Stimulated activated memory B cell treated with anti-CD40 and anti-IgM and Interleukin-4, amounts not matched to agents 10 μg/mL and 1 μg/mL and 100 μg/mL, for 72 hours (primary cell): ENCODE measurements at regions not wholly inside any gene's neighbourhood (a gene's known extent, or its start where the extent isn't known, plus 50 kb on each side); places are given as distances from the start of the nearest gene placed in this dataset.
"Not testable (repeated sequence)": the region's sequence is repeated elsewhere in the genome, so short reads cannot be mapped to it uniquely, and the experiment has no call there.

Experiments
- ATAC-seq: fragments of 150-1000 bp; cut with Tn5 transposase; 2 replicates; pipeline ENCODE4 v1.10.0; 2021
- H3K27ac Mint-ChIP-seq: one replicate; pipeline ENCODE4 v1.8.0; 2022; ENCODE audit warnings: mild to moderate bottlenecking, mixed read lengths
- H3K27me3 Mint-ChIP-seq: one replicate; pipeline ENCODE4 v1.8.0; 2022; ENCODE audit warnings: mixed read lengths
- H3K36me3 Mint-ChIP-seq: one replicate; pipeline ENCODE4 v1.8.0; 2022; ENCODE audit warnings: mixed read lengths
- H3K4me1 Mint-ChIP-seq: one replicate; pipeline ENCODE4 v1.8.0; 2022; ENCODE audit warnings: mixed read lengths
- H3K4me3 Mint-ChIP-seq: one replicate; pipeline ENCODE4 v1.8.0; 2022; ENCODE audit warnings: mild to moderate bottlenecking, moderate library complexity, mixed read lengths
- H3K9me3 Mint-ChIP-seq: one replicate; pipeline ENCODE4 v1.8.0; 2022; ENCODE audit warnings: mixed read lengths

- not testable (repeated sequence) for H3K4me3 Mint-ChIP-seq, ATAC-seq, H3K27ac Mint-ChIP-seq, H3K36me3 Mint-ChIP-seq, H3K9me3 Mint-ChIP-seq, H3K4me1 Mint-ChIP-seq
- H3K27me3 Mint-ChIP-seq, result peaks cover 12% of the 10 kb centered on the region
These were observed 186.3 kb upstream of the DAB2 start for GRCh38 chr5:39611076-39611475.

- Mint-ChIP-seq H3K36me3 (no peaks in the 10 kb centered on the region), H3K4me3 (no peak overlapping the region), H3K4me1 (peaks cover 7% of the 10 kb centered on the region), H3K9me3 (peaks cover 3% of the 10 kb centered on the region), H3K27me3 (peaks cover 12% of the 10 kb centered on the region), H3K27ac (no peak overlapping the region)
- ATAC-seq, result peak; percentile 43
These were observed 183.2 kb upstream of the DAB2 start for GRCh38 chr5:39608024-39608423.

GRCh38 chr5:39606591-39606990 is 181.8 kb upstream of the DAB2 start:
- H3K36me3 Mint-ChIP-seq, result no peaks in the 10 kb centered on the region
- no peak overlapping the region for H3K27ac Mint-ChIP-seq
- peaks cover 7% of the 10 kb centered on the region for H3K4me1 Mint-ChIP-seq
- H3K27me3 Mint-ChIP-seq, result peaks cover 8% of the 10 kb centered on the region
- H3K9me3 Mint-ChIP-seq, result peaks cover 3% of the 10 kb centered on the region
- H3K4me3 Mint-ChIP-seq, result no peak overlapping the region
- ATAC-seq, result no peak

GRCh38 chr5:39605588-39606575 is 181.1 kb upstream of the DAB2 start:
- H3K4me1 Mint-ChIP-seq, result peaks cover 7% of the 10 kb centered on the region
- no peak for ATAC-seq
- H3K27me3 Mint-ChIP-seq, result peaks cover 1% of the 10 kb centered on the region

GRCh38 chr5:39605145-39605544 is 180.4 kb upstream of the DAB2 start:
- H3K27me3 Mint-ChIP-seq, result no peaks in the 10 kb centered on the region
- H3K4me1 Mint-ChIP-seq, result peaks cover 7% of the 10 kb centered on the region
- H3K27ac Mint-ChIP-seq, result no peak overlapping the region
- no peak for ATAC-seq
- no peaks in the 10 kb centered on the region for H3K36me3 Mint-ChIP-seq
- H3K9me3 Mint-ChIP-seq, result peaks cover 3% of the 10 kb centered on the region
- no peak overlapping the region for H3K4me3 Mint-ChIP-seq

More at GRCh38 chr5:39605588-39606575, 181.1 kb upstream of the DAB2 start:
- H3K4me3 Mint-ChIP-seq, result no peak overlapping the region
- no peaks in the 10 kb centered on the region for H3K36me3 Mint-ChIP-seq
- H3K27ac Mint-ChIP-seq, result no peak overlapping the region
- H3K9me3 Mint-ChIP-seq, result peaks cover 3% of the 10 kb centered on the region

GRCh38 chr5:39604491-39604890 is 179.7 kb upstream of the DAB2 start:
- ATAC-seq, result no peak
- Mint-ChIP-seq H3K27ac (no peak overlapping the region), H3K9me3 (peaks cover 3% of the 10 kb centered on the region), H3K4me3 (no peak overlapping the region), H3K4me1 (peaks cover 7% of the 10 kb centered on the region), H3K36me3 (no peaks in the 10 kb centered on the region), H3K27me3 (no peaks in the 10 kb centered on the region)

GRCh38 chr5:39599721-39600431 is 175.1 kb upstream of the DAB2 start:
- ATAC-seq, result no peak
- H3K27ac Mint-ChIP-seq, result no peak overlapping the region
- H3K27me3 Mint-ChIP-seq, result peaks cover 37% of the 10 kb centered on the region
- H3K4me3 Mint-ChIP-seq, result no peak overlapping the region
- no peaks in the 10 kb centered on the region for H3K9me3 Mint-ChIP-seq
- H3K4me1 Mint-ChIP-seq, result no peaks in the 10 kb centered on the region
- no peaks in the 10 kb centered on the region for H3K36me3 Mint-ChIP-seq

GRCh38 chr5:39598661-39599248 is 174.0 kb upstream of the DAB2 start:
- Mint-ChIP-seq H3K27ac (no peak overlapping the region), H3K36me3 (no peaks in the 10 kb centered on the region), H3K9me3 (no peaks in the 10 kb centered on the region), H3K4me1 (no peaks in the 10 kb centered on the region), H3K4me3 (no peak overlapping the region), H3K27me3 (peaks cover 39% of the 10 kb centered on the region)
- no peak for ATAC-seq

GRCh38 chr5:39588179-39588578 is 163.4 kb upstream of the DAB2 start:
- Mint-ChIP-seq H3K4me3 (no peak overlapping the region), H3K9me3 (no peaks in the 10 kb centered on the region), H3K27me3 (no peaks in the 10 kb centered on the region), H3K27ac (no peak overlapping the region), H3K4me1 (no peaks in the 10 kb centered on the region), H3K36me3 (no peaks in the 10 kb centered on the region)
- ATAC-seq, result no peak

GRCh38 chr5:39587675-39588074 is 162.9 kb upstream of the DAB2 start:
- H3K27ac Mint-ChIP-seq, result no peak overlapping the region
- peak; percentile 65 for ATAC-seq
- H3K27me3 Mint-ChIP-seq, result no peaks in the 10 kb centered on the region
- no peaks in the 10 kb centered on the region for H3K9me3 Mint-ChIP-seq
- no peaks in the 10 kb centered on the region for H3K4me1 Mint-ChIP-seq
- H3K36me3 Mint-ChIP-seq, result no peaks in the 10 kb centered on the region
- H3K4me3 Mint-ChIP-seq, result no peak overlapping the region

- no peak overlapping the region for H3K27ac Mint-ChIP-seq
- H3K4me1 Mint-ChIP-seq, result peaks cover 5% of the 10 kb centered on the region
- H3K27me3 Mint-ChIP-seq, result no peaks in the 10 kb centered on the region
- H3K9me3 Mint-ChIP-seq, result no peaks in the 10 kb centered on the region
- no peak overlapping the region for H3K4me3 Mint-ChIP-seq
- no peaks in the 10 kb centered on the region for H3K36me3 Mint-ChIP-seq
- no peak for ATAC-seq
These were observed 161.4 kb upstream of the DAB2 start for GRCh38 chr5:39586185-39586584.

GRCh38 chr5:39584927-39585326 is 160.1 kb upstream of the DAB2 start:
- H3K4me3 Mint-ChIP-seq, result no peak overlapping the region
- no peaks in the 10 kb centered on the region for H3K9me3 Mint-ChIP-seq
- no peaks in the 10 kb centered on the region for H3K36me3 Mint-ChIP-seq
- peaks cover 9% of the 10 kb centered on the region for H3K4me1 Mint-ChIP-seq
- no peak for ATAC-seq
- no peaks in the 10 kb centered on the region for H3K27me3 Mint-ChIP-seq
- no peak overlapping the region for H3K27ac Mint-ChIP-seq

GRCh38 chr5:39580702-39581453 is 156.1 kb upstream of the DAB2 start:
- no peaks in the 10 kb centered on the region for H3K36me3 Mint-ChIP-seq
- peaks cover 9% of the 10 kb centered on the region for H3K4me1 Mint-ChIP-seq
- no peak for ATAC-seq
- no peak overlapping the region for H3K27ac Mint-ChIP-seq
- no peaks in the 10 kb centered on the region for H3K27me3 Mint-ChIP-seq
- no peak overlapping the region for H3K4me3 Mint-ChIP-seq
- no peaks in the 10 kb centered on the region for H3K9me3 Mint-ChIP-seq

GRCh38 chr5:39579750-39580149 is 155.0 kb upstream of the DAB2 start:
- Mint-ChIP-seq H3K36me3 (no peaks in the 10 kb centered on the region), H3K27me3 (peaks cover 2% of the 10 kb centered on the region), H3K9me3 (no peaks in the 10 kb centered on the region), H3K4me1 (peaks cover 9% of the 10 kb centered on the region), H3K27ac (no peak overlapping the region), H3K4me3 (no peak overlapping the region)
- no peak for ATAC-seq
